ENCODE measurements at regions not wholly inside any gene's neighbourhood (a gene's known extent, or its start where the extent isn't known, plus 50 kb on each side); places are given as distances from the start of the nearest gene placed in this dataset.

DNA sequence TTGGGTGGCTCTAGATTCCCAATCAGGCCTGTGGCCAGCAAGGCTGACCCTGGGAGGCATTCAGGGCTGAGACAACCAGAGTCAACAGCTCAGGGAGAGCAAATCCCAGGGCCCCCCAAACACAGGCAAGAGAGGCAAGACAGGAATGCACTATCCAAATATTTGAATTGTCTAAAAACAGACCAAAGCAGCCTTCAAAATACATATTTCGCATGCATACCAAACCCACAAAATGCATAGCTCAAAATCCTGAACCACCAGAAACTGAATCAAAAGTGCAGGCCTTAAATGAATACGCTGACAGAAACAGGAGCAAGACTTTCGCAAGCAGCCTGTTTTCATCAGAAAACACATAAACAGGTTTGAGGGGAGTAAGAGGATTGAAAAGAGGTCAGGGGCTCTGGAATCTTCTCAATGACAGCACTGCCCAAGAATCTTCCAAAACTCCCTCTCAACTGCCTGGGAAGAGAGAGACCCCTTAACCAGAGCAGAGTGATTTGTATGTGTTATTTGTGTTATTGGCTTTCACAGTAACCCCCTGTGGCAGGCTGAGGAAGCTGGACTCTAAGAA, 213.6 kb upstream of the CDH5 start:
- TF ChIP-seq CTCF (IDR thresholded peaks at IDR 0.05) = no peak

- TF ChIP-seq CTCF (IDR thresholded peaks at IDR 0.05) = no peak
Measured at GRCh38 chr16:66152181-66152580, 214.3 kb upstream of the CDH5 start.

DNA sequence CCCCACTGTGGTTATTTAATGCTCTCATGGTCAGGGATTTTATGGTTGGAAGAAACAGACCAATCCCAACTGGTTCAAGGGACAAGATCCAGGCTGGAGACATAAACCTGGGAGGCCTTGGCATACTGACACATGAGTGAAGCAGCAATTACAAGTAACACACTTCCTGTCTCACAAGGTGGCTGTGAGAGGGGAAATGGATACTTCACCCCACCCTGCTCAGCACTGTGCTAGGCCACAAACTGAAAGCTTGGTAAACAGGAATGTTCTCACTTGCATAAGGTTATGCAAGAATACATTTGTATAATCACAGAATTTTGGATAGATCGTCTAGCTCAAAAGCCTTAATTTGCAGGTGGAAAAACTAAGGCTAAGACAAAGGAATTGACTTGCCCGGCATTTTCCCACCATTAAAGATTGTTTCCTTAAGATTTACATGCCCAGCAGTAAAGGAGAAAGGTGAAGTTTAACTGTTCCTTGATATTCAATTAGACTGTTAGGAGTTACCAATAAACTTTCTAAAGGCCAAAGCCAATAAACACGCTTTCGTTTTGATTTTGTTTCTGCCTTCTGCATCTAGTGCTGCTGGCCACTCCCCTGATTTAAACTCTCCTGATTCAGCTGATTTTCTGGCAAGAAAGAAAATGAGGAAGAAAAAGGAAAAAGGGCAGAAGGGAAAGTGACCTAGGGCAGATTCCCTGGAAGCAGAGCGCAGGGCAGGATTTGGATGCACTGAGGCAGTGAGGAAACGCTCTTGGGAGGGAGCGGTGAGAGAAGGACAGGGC, 215.6 kb upstream of the CDH5 start:
- TF ChIP-seq CTCF (IDR thresholded peaks at IDR 0.05) = no peak

DNA sequence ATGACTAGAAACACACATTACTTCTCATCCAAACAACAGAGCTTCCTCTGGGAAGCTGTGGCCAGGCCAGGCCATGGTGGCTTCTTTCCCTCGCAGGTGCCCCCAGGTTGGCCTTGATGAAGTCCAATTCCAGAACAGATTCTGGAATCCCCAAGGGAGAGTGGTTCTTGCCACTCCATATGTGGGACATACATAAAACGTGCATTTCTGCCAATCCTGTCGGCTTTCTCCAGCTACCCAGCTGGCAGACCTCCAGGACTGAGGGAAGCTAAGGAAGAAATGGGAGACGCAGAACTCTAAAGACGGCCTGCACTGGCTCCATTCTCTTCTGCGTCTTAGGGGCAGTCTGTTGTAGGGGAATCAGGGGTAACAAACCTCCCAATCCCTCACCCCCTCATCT, 219.2 kb upstream of the CDH5 start:
- no peak for TF ChIP-seq CTCF (IDR thresholded peaks at IDR 0.05)

- TF ChIP-seq CTCF (IDR thresholded peaks at IDR 0.05) = no peak
Measured at GRCh38 chr16:66146798-66147197, 219.7 kb upstream of the CDH5 start.

- TF ChIP-seq CTCF (IDR thresholded peaks at IDR 0.05) = no peak
Measured at GRCh38 chr16:66144641-66145040, 221.8 kb upstream of the CDH5 start.

GRCh38 chr16:66143415-66143814, 223.1 kb upstream of the CDH5 start:
- TF ChIP-seq CTCF (IDR thresholded peaks at IDR 0.05) = no peak
